GM10266 (cell line): ENCODE measurements at regions not wholly inside any gene's neighbourhood (a gene's known extent, or its start where the extent isn't known, plus 50 kb on each side); places are given as distances from the start of the nearest gene placed in this dataset.
A peak's percentile ranks its signal among the peaks of the same experiment; 100 is the strongest.

Experiments
- DNase-seq: peaks from one replicate; pipeline ENCODE4 v3.0.0; 2012; ENCODE audit errors: extremely low spot score
- TF ChIP-seq, protein P1 (sequence below): IDR thresholded peaks from 2 replicates; pipeline ENCODE4 v1.5.1; 2012; ENCODE audit warnings: mild to moderate bottlenecking, low read depth; ENCODE audit not compliant: control insufficient read depth, insufficient read depth; ENCODE audit errors: missing control alignments

DNA sequence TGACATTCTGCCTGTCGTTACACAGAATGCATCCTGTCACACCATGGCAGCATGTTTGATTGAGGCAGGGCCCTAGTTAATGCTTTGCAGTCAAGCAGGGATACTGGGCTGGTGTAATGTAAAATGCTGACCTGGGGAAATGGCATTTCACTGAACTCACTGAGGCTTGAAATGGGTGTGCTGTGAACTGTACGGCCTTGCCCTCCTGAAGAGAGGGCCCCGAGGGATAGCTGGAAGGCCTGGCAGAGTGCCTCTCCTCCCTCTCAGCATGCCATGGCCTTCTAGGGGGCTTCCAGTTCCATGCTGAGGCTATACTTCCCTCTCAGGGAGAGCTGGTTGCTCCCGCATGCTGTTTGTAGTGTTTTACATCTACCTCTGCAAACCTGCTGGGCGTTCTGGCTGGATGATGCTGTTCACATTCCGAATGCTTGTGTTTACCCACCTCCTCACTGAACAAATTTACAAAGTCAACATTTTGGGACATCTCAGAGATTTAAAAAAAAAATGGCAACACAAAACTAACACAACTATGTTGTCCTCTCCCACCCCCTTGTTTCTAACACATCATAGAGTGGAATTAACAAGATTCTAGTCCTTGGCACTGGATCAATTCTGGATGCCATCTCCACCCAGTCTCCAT lies 416.7 kb upstream of the CADM1 start:
- TF ChIP-seq, protein P1, sequence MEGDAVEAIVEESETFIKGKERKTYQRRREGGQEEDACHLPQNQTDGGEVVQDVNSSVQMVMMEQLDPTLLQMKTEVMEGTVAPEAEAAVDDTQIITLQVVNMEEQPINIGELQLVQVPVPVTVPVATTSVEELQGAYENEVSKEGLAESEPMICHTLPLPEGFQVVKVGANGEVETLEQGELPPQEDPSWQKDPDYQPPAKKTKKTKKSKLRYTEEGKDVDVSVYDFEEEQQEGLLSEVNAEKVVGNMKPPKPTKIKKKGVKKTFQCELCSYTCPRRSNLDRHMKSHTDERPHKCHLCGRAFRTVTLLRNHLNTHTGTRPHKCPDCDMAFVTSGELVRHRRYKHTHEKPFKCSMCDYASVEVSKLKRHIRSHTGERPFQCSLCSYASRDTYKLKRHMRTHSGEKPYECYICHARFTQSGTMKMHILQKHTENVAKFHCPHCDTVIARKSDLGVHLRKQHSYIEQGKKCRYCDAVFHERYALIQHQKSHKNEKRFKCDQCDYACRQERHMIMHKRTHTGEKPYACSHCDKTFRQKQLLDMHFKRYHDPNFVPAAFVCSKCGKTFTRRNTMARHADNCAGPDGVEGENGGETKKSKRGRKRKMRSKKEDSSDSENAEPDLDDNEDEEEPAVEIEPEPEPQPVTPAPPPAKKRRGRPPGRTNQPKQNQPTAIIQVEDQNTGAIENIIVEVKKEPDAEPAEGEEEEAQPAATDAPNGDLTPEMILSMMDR, result no peak
- DNase-seq, result no peak

DNA sequence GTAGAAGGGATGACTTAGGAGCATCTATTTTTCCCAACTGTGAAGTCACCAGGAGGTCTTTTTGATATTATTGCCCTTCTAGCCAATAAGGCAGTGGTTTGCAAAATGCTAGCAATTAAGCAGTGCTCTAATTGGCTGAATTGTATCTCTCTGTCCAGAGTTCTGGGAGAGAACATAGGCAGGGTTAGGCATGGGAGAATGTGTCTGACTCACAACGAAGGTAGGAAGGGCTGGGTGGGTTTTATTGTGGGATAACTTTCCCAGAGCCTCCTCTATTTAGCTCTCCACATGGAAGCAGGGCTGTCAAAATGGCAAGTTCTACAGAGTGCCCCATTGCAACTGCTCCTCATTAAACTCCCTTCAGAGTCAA lies 415.9 kb upstream of the CADM1 start:
- DNase-seq, result peak; percentile 18
- TF ChIP-seq, protein P1, result no peak

DNA sequence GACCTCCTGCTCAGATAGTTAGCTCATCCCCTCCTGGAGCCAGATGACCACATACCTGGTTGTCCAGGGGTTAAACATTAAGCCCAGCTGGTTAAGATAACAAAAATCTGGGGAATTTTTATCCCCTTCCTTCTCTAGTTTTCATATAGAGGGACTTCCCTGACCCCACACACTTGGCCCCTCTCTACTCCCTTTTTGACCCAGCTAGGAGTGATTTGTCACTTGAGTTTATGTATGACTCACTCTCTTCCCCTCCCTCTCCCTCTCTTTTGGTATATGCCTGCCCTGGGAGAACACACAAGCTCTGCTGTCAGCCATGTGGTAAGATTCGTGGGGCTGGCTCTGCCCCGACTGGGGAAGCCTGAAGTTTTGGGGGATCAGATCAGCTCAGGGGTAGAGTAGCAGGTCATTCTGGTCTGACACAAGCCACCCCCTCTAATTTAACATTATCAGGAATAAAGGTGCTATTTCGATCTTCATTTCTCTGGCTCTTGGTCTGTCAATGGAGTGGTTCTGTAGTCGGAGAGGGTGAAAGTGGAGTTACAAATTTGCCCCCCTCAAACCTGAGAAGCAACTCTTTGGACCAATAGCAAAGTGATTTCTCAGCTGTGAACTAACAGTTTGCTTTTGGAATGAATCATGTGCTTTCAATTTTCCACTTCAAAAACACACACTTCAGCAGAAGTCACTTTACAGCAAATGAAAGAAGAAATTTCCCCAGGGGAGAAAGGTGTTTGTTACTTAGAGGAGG lies 415.3 kb upstream of the CADM1 start:
- peak; percentile 51 for DNase-seq
- TF ChIP-seq, protein P1, result no peak

DNA sequence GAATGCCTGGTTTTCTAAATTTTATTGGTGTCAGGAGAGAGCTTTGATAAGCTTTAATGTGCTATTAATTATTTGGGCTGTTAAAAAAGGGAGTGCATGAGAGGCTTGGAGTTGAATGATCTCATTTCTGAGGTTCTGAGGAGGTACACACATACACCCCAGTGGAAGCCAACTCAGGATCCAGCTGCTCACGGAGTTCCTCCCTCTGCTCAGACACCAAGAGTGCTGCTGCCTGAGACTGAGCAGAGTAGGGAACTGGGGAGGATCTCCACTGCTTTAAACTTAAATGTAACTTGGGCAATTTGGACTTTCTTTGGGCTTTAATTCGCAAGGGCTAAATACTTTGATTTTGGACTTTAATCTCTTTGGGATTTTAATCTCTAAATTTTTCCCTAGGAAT lies 414.4 kb upstream of the CADM1 start:
- no peak for DNase-seq
- TF ChIP-seq, protein P1, result no peak

DNA sequence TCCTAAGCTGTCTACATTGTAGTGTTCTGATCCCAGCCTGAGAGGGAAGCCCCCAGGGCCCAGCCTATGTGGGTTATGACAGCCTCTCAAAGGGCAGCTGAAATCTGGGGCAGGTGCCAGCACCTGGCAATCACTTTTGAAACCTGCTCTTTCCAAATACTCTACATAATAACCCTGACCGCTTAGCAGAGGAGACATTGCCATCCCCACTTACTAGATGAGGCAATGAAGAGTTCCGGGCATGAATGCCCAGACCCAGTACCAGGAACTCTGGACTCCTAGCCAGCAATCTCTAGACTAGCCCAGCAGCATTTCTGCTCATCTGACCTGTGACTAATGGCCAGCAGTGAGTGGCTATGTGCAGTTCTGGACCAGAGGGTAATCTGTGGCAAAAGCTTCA lies 412.4 kb upstream of the CADM1 start:
- no peak for DNase-seq
- TF ChIP-seq, protein P1, result no peak

DNA sequence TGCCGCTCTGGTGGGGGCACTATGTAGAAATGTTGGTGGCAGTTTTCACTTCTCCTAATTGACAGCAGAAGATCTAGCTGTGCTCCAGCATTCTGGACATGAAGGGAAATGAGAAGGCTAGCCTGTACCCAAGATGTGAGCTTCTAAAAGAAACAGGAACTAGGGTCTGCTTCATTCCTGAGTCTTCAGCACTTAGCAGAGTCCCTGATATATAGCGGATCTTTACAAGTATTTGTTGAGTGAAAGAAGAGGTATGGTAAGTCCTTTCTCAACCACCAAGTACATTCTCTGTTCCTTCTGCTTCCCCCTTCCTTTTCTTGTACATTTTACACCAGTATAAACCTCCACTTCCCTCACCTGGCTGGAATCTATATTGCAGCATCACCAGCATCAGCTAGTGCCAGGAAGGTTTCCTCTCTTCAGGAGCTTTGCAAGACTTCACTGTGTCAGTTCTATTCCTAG lies 408.3 kb upstream of the CADM1 start:
- TF ChIP-seq, protein P1, result peak; percentile 43
- peak; percentile 24 for DNase-seq
